GM13977 (cell line): ENCODE measurements at regions not wholly inside any gene's neighbourhood (a gene's known extent, or its start where the extent isn't known, plus 50 kb on each side); places are given as distances from the start of the nearest gene placed in this dataset.

Experiments used
- DNase-seq: peaks from one replicate; pipeline ENCODE4 v3.0.0; 2012; ENCODE audit warnings: low spot score
- CTCF ChIP-seq: IDR thresholded peaks from 2 replicates; pipeline ENCODE4 v1.5.1; 2012; ENCODE audit warnings: mild to moderate bottlenecking, control low read depth; ENCODE audit not compliant: insufficient read depth; ENCODE audit errors: extremely low read depth, missing control alignments
- in situ Hi-C: fragments of 300-500 bp; cut with MboI; formaldehyde crosslinking; loops from one replicate; pipeline ENCODE4 v1.12.0; 2022; ENCODE audit warnings: low sequenced_read_pairs, low pct_unique_long_range_greater_than_20kb, mixed read lengths, inconsistent platforms; ENCODE audit not compliant: unreplicated experiment

- in situ Hi-C loops: no loop called here
Measured at GRCh38 chrX:116010939-116011338, 159.6 kb upstream of the AGTR2 start.

GRCh38 chrX:116031331-116031730, 139.2 kb upstream of the AGTR2 start:
- no peak for DNase-seq
- no peak for TF ChIP-seq CTCF
- in situ Hi-C loops: no loop called here

More at GRCh38 chrX:116010939-116011338, 159.6 kb upstream of the AGTR2 start:
- no peak for TF ChIP-seq CTCF
- DNase-seq: no peak
